IMR-90 (cell line): ENCODE measurements at regions not wholly inside any gene's neighbourhood (a gene's known extent, or its start where the extent isn't known, plus 50 kb on each side); places are given as distances from the start of the nearest gene placed in this dataset.

Experiments used
- ATAC-seq: fragments of 200-7000 bp; cut with Tn5 transposase; 2 replicates; pipeline ENCODE4 v1.9.1; 2020; ENCODE audit warnings: low read depth, mild to moderate bottlenecking, moderate library complexity
- BruUV-seq: library from RNA; stranded (reverse); fragments of 400-500 nt; replicated peaks from 2 replicates; lab custom pipeline; 2021; lab: Mats Ljungman, UMichigan
- CTCF ChIA-PET: fragments of 300-600 bp; formaldehyde crosslinking; extraction: SDS; loops from one replicate; lab custom pipeline; 2021; ENCODE audit warnings: antibody characterized with exemption; lab: Yijun Ruan, JAX
- POLR2A ChIA-PET: fragments of 300-600 bp; sonication (Branson Sonifier 250); formaldehyde crosslinking; loops from one replicate; lab custom pipeline; 2022; ENCODE audit warnings: antibody characterized with exemption; ENCODE audit not compliant: unreplicated experiment; lab: Charles Lee
- DNase-seq: peaks from one replicate; pipeline ENCODE4 v3.0.0; 2013
- H2AFZ ChIP-seq: replicated peaks from 2 replicates; pipeline ENCODE3; 2013; ENCODE audit warnings: low read length, mild to moderate bottlenecking; ENCODE audit not compliant: poor library complexity
- H2AK5ac ChIP-seq: 2 replicates; pipeline ENCODE4 v1.6.1; 2013; ENCODE audit warnings: low read depth, low read length, inconsistent platforms
- H2AK9ac ChIP-seq: replicated peaks from 2 replicates; pipeline ENCODE3; 2013; ENCODE audit warnings: mild to moderate bottlenecking, low read depth, low read length, moderate library complexity; ENCODE audit not compliant: poor library complexity
- H2BK120ac ChIP-seq: 2 replicates; pipeline ENCODE4 v1.6.1; 2013; ENCODE audit warnings: low read depth, low read length, inconsistent platforms
- H2BK15ac ChIP-seq: 3 replicates; pipeline ENCODE4 v1.6.1; 2013; ENCODE audit warnings: low read depth, low read length, inconsistent platforms
- H2BK20ac ChIP-seq: 2 replicates; pipeline ENCODE4 v1.6.1; 2013; ENCODE audit warnings: low read depth, mild to moderate bottlenecking, inconsistent platforms, low read length, moderate library complexity
- H2BK5ac ChIP-seq: 2 replicates; pipeline ENCODE4 v1.6.1; 2013; ENCODE audit warnings: mild to moderate bottlenecking, low read depth, low read length, inconsistent platforms; ENCODE audit not compliant: poor library complexity, severe bottlenecking
- H3K14ac ChIP-seq: replicated peaks from 2 replicates; pipeline ENCODE4 v1.6.1; 2013; ENCODE audit warnings: low read depth, low read length, inconsistent platforms
- H3K18ac ChIP-seq: 2 replicates; pipeline ENCODE4 v1.6.1; 2013; ENCODE audit warnings: low read depth, low read length, control low read depth
- H3K23ac ChIP-seq: 2 replicates; pipeline ENCODE4 v1.6.1; 2013; ENCODE audit warnings: low read depth, low read length, inconsistent platforms
- H3K27ac ChIP-seq: 2 replicates; pipeline ENCODE4 v1.5.1; 2013; ENCODE audit warnings: mild to moderate bottlenecking, control low read depth, low read length; ENCODE audit not compliant: insufficient read depth
- H3K27me3 ChIP-seq: 2 replicates; pipeline ENCODE4 v1.6.1; 2013; ENCODE audit warnings: low read length; ENCODE audit not compliant: control insufficient read depth, insufficient read depth
- H3K36me3 ChIP-seq: 2 replicates; pipeline ENCODE4 v1.6.1; 2013; ENCODE audit warnings: low read length, mixed read lengths; ENCODE audit not compliant: control insufficient read depth, insufficient read depth
- H3K4ac ChIP-seq: 2 replicates; pipeline ENCODE4 v1.6.1; 2013; ENCODE audit warnings: low read depth, low read length, inconsistent platforms
- H3K4me1 ChIP-seq: 2 replicates; pipeline ENCODE4 v1.6.1; 2013; ENCODE audit warnings: low read length, mixed read lengths; ENCODE audit not compliant: control insufficient read depth, insufficient read depth
- H3K4me2 ChIP-seq: 2 replicates; pipeline ENCODE4 v1.6.1; 2013; ENCODE audit warnings: low read depth, mild to moderate bottlenecking, control low read depth, low read length, moderate library complexity
- H3K4me3 ChIP-seq: 2 replicates; pipeline ENCODE4 v1.5.1; 2013; ENCODE audit warnings: low read depth, mild to moderate bottlenecking, control low read depth, low read length, moderate library complexity; ENCODE audit not compliant: insufficient read depth
- H3K56ac ChIP-seq: 2 replicates; pipeline ENCODE4 v1.6.1; 2013; ENCODE audit warnings: low read length, inconsistent platforms; ENCODE audit not compliant: insufficient read depth; ENCODE audit errors: extremely low read depth
- H3K79me1 ChIP-seq, 2 experiments: 2 replicates each; pipeline ENCODE4 v1.6.1; 2013; ENCODE audit warnings: low read length in 2 of 2, inconsistent platforms in 1 of 2, low read depth in 1 of 2
- H3K9ac ChIP-seq: 2 replicates; pipeline ENCODE4 v1.6.1; 2013; ENCODE audit warnings: low read depth, low read length, control low read depth
- H3K9me1 ChIP-seq: 2 replicates; pipeline ENCODE4 v1.6.1; 2013; ENCODE audit warnings: low read length, inconsistent platforms; ENCODE audit not compliant: insufficient read depth
- H3K9me3 ChIP-seq: 2 replicates; pipeline ENCODE4 v1.6.1; 2013; ENCODE audit warnings: low read length; ENCODE audit not compliant: control insufficient read depth, insufficient read depth
- H4K20me1 ChIP-seq: 2 replicates; pipeline ENCODE4 v1.6.1; 2013; ENCODE audit warnings: low read length, inconsistent platforms; ENCODE audit not compliant: insufficient read depth
- H4K5ac ChIP-seq: 2 replicates; pipeline ENCODE4 v1.6.1; 2013; ENCODE audit warnings: mild to moderate bottlenecking, low read depth, low read length, control low read depth
- H4K8ac ChIP-seq, 2 experiments: 2 replicates each; pipeline ENCODE4 v1.6.1; 2013; ENCODE audit warnings: low read depth in 2 of 2, low read length in 2 of 2, control low read depth in 1 of 2, inconsistent platforms in 1 of 2
- H4K91ac ChIP-seq: 2 replicates; pipeline ENCODE4 v1.6.1; 2013; ENCODE audit warnings: low read depth, low read length, inconsistent platforms; ENCODE audit not compliant: insufficient read depth
- BHLHE40 ChIP-seq: fragments of 150-350 bp; IDR thresholded peaks from 2 replicates; pipeline ENCODE4 v1.6.1; 2016; ENCODE audit warnings: mild to moderate bottlenecking, low read depth, low read length
- CEBPB ChIP-seq: IDR thresholded peaks from 2 replicates; pipeline ENCODE4 v1.6.1; 2012; ENCODE audit warnings: low read depth, low read length, improper control_type of control experiment
- CHD1 ChIP-seq: IDR thresholded peaks from 2 replicates; pipeline ENCODE4 v1.6.1; 2012; ENCODE audit warnings: low read depth, low read length, improper control_type of control experiment
- ELK1 ChIP-seq: fragments of 150-350 bp; IDR thresholded peaks from 2 replicates; pipeline ENCODE4 v1.6.1; 2016; ENCODE audit warnings: low read depth, mild to moderate bottlenecking, low read length, moderate library complexity, borderline replicate concordance
- FOS ChIP-seq: fragments of 150-350 bp; IDR thresholded peaks from 2 replicates; pipeline ENCODE4 v1.6.1; 2016; ENCODE audit warnings: low read depth, low read length
- MAFK ChIP-seq: IDR thresholded peaks from 2 replicates; pipeline ENCODE4 v1.6.1; 2012; ENCODE audit warnings: low read depth, low read length, improper control_type of control experiment
- MAZ ChIP-seq: IDR thresholded peaks from 2 replicates; pipeline ENCODE4 v1.6.1; 2012; ENCODE audit warnings: low read depth, mild to moderate bottlenecking, low read length, improper control_type of control experiment, moderate library complexity, borderline replicate concordance
- NFE2L2 ChIP-seq: fragments of 150-350 bp; IDR thresholded peaks from 2 replicates; pipeline ENCODE4 v1.6.1; 2016; ENCODE audit warnings: low read depth, mild to moderate bottlenecking, low read length
- RAD21 ChIP-seq: IDR thresholded peaks from 2 replicates; pipeline ENCODE4 v1.6.1; 2012; ENCODE audit warnings: low read length, improper control_type of control experiment
- RCOR1 ChIP-seq: IDR thresholded peaks from 2 replicates; pipeline ENCODE4 v1.6.1; 2012; ENCODE audit warnings: mild to moderate bottlenecking, low read length, improper control_type of control experiment; ENCODE audit not compliant: insufficient replicate concordance
- RFX5 ChIP-seq: IDR thresholded peaks from 2 replicates; pipeline ENCODE4 v1.8.0; 2012; ENCODE audit warnings: low read depth, mild to moderate bottlenecking, low read length, moderate library complexity
- SMC3 ChIP-seq: fragments of 150-350 bp; IDR thresholded peaks from 2 replicates; pipeline ENCODE4 v1.6.1; 2016; ENCODE audit warnings: low read depth, mild to moderate bottlenecking, antibody characterized with exemption, low read length, moderate library complexity
- USF2 ChIP-seq: fragments of 150-350 bp; IDR thresholded peaks from 2 replicates; pipeline ENCODE4 v1.6.1; 2017; ENCODE audit warnings: mild to moderate bottlenecking, antibody characterized with exemption, low read length, low read depth
- WGBS, 2 experiments: methylation state at CpG; one replicate each; pipeline versions ENCODE4 v1.1.5 to v1.1.7; 2013; ENCODE audit warnings: missing lambda C conversion rate in 2 of 2; ENCODE audit not compliant: insufficient read length in 1 of 2; ENCODE audit errors: extremely low coverage in 2 of 2; 5-methylcytosine and 5-hydroxymethylcytosine counted together
- dilution Hi-C: fragments of 300-500 bp; cut with HindIII; formaldehyde crosslinking; loops from one replicate; pipeline ENCODE4 v1.14.3; 2018; ENCODE audit warnings: low sequenced_read_pairs; ENCODE audit not compliant: unreplicated experiment
- in situ Hi-C: fragments of 300-500 bp; cut with MboI; formaldehyde crosslinking; loops from 3 replicates; pipeline ENCODE4 v1.14.3; 2019; ENCODE audit warnings: low sequenced_read_pairs, inconsistent platforms, mixed read lengths
- intact Hi-C: fragments of 100-400 bp; cut with micrococcal nuclease; formaldehyde crosslinking; loops from 2 replicates; pipeline ENCODE4 v1.10.0; 2022

DNA sequence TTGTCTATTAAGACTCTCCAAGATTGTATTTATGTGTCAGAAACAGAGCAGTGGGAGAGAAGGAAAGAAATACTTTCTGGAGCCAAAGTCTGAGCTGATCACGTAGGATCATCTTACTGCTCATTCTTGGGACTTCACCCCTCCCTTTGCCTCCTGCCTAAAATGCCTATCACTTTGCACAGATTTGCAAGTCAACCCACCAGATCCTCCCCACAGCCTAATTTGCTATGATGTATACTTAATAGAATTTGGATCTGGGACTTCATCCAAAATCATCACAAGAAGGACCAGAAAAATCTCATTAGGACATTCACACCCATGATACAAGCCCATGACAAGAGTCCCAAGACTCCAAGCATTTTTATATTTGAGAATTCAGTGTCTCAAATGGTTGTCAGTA is 290.2 kb downstream of the FBXW7 start:
- Histone ChIP-seq H2AFZ (no peak overlapping the region), H3K4me1 (no peaks in the 10 kb centered on the region), H2BK15ac (no peak overlapping the region), H3K9me1 (no peaks in the 10 kb centered on the region), H3K4me3 (no peak overlapping the region), H2AK9ac (no peak overlapping the region), H3K4ac (no peak overlapping the region), H3K14ac (no peak overlapping the region), H3K23ac (no peak overlapping the region), H3K79me1 (no peaks in the 10 kb centered on the region), H3K27ac (no peak overlapping the region), H2BK20ac (no peak overlapping the region), H4K91ac (no peak overlapping the region), H4K5ac (no peak overlapping the region), H3K36me3 (no peaks in the 10 kb centered on the region), H3K27me3 (peaks cover 13% of the 10 kb centered on the region), H4K8ac (no peak overlapping the region), H3K9ac (no peak overlapping the region), H3K4me2 (no peak overlapping the region), H2BK5ac (no peak overlapping the region), H2BK120ac (no peak overlapping the region), H3K18ac (no peak overlapping the region), H3K9me3 (no peaks in the 10 kb centered on the region), H3K56ac (no peak overlapping the region), H4K20me1 (no peaks in the 10 kb centered on the region), H2AK5ac (no peak overlapping the region)
- WGBS, 2 experiments = no CpG with 5 or more reads among the region's 1 CpG
- dilution Hi-C loops = no loop called here
- ATAC-seq (no peak), DNase-seq (no peak)
- TF ChIP-seq RAD21 (no peak), BHLHE40 (no peak), CEBPB (no peak), RFX5 (no peak), FOS (no peak), NFE2L2 (no peak), MAZ (no peak), CHD1 (no peak), RCOR1 (no peak), USF2 (no peak), MAFK (no peak), ELK1 (no peak), SMC3 (no peak)
- in situ Hi-C loops = no loop called here
- BruUV-seq = no TSS peak
- CTCF ChIA-PET = interaction anchor here (0.5 kb wide), 1 partner anchor 794 kb away, joined by 3 read pairs; no protein-coding TSS in a partner anchor
- POLR2A ChIA-PET = no interaction called here
- intact Hi-C loops = no loop called here
